ENCODE measurements at regions not wholly inside any gene's neighbourhood (a gene's known extent, or its start where the extent isn't known, plus 50 kb on each side); places are given as distances from the start of the nearest gene placed in this dataset.
"Not testable (repeated sequence)": the region's sequence is repeated elsewhere in the genome, so short reads cannot be mapped to it uniquely, and the experiment has no call there.

DNA sequence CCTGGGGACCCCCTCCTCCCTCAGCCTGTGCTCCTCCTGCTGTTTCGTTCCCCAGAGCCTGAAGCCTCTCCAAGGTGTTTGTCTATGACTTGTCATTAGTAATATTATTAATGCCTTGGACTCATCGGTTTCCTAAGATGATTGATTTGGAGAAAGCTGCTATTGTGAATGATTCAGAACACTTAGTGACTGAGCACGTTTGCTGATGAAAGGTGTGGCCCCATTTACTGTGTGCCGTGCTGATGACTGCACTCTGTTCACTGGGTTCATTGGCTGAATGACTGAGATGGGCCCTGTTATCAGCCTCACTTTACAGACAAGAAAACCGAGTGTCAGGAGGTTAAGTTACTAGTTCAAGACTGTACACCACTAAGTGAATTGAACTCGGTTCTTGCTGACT is 111.4 kb downstream of the SPP2 start:
- FAIRE-seq (no peak), DNase-seq (ENCODE audit: insufficient read length, low spot score) (no peak)

DNA sequence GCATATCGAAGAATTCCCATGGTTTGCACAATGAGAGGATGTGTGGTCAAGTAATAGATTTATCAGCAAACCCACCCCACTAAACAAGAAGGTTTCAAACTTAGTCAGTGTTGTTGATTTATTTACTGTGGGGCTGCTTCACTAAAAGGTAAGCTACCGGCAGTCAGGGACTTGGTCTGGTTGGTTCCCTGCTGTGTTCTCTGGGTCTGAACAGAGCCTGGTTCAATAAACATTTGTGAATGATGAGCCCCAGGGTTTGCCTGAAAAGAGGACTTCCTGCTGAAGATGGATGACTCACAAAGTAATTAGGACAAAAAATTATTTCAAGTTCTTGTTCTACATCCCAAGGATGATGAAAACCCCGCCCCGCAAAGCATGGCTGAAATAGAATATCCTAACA is 108.3 kb downstream of the SPP2 start:
- no peak for TF ChIP-seq POLR2A (IDR thresholded peaks at IDR 0.05; ENCODE audit: low read depth, low read length)
- DNase-seq (ENCODE audit: insufficient read length, low spot score), result no peak
- FAIRE-seq, result no peak

More for the DNA sequence above, 111.4 kb downstream of the SPP2 start:
- TF ChIP-seq POLR2A (IDR thresholded peaks at IDR 0.05; ENCODE audit: low read depth, low read length), result no peak

DNA sequence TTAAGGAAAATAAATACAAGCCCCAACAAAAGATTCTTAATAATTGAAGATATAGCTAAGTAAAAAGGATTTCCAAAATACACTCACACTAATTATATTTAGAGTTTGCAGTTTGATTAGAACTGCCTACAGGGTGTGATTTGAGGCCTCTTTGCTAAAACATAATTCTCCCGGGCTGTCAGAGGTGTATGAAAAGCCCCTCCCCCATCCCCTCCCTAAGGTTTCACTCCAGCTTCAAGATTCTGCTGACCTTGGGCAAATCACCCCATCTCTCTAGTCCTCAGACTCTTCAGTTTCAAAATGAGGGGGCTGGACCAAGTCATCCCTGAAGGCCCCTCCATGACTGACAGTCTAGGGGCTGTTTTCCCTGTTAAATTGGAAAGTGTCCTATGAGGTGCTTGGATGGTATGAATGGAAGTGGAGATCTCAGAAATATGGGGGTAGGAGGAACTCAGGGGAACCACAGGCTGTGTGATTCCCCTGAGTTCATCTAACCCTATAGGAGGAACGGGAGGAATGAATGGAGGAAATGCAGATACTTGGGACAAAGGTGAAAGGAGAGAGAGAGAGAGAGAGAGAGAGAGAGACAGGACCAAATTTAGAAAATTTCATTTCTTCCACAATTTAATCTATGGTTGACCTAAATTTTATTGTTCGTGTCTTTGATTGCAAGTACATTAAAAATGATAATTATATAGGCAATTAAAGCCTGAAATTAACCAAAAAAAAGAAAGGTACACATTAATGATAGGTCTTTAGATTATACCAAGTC is 107.5 kb downstream of the SPP2 start:
- DNase-seq (ENCODE audit: insufficient read length, low spot score) (no peak), FAIRE-seq (no peak)
- no peak for TF ChIP-seq POLR2A (IDR thresholded peaks at IDR 0.05; ENCODE audit: low read depth, low read length)

DNA sequence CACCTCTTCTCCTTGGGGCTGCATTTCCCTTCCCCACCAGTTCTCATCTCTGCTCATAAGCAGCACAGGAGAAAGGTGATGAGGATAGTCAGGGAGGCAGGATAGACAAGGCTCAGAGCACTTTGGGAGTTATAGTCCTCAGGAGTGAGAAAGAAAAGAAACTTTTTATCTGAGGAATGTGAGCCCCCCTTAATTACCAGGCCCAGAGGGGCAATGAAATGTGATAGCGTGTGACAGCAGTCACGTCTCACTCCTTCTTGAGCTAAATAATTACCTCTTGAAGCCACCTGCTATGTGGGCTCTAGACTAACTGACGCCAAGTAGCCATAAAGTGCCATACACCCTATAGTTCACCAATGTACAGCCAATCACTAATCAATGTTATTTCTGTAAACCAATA is 105.8 kb downstream of the SPP2 start:
- FAIRE-seq, result no peak
- no peak for TF ChIP-seq POLR2A (IDR thresholded peaks at IDR 0.05; ENCODE audit: low read depth, low read length)
- no peak for DNase-seq (ENCODE audit: insufficient read length, low spot score)

DNA sequence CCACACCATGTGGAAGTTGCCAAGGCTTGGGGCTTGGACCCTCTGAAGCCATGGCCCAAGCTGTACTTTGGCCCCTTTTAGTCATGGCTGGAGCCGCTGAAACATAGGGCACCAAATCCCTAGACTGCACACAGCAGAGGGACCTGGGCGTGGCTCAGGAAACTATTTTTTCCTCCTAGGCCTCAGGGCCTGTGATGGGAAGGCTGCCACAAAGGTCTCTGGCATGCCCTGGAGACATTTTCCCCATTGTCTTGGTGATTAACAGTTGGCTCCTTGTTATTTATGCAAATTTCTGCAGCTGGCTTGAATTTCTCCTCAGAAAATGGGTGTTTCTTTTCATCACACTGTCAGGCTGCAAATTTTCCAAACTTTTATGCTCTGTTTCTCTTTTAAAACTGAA is 102.3 kb downstream of the SPP2 start:
- FAIRE-seq, result not testable (repeated sequence)

DNA sequence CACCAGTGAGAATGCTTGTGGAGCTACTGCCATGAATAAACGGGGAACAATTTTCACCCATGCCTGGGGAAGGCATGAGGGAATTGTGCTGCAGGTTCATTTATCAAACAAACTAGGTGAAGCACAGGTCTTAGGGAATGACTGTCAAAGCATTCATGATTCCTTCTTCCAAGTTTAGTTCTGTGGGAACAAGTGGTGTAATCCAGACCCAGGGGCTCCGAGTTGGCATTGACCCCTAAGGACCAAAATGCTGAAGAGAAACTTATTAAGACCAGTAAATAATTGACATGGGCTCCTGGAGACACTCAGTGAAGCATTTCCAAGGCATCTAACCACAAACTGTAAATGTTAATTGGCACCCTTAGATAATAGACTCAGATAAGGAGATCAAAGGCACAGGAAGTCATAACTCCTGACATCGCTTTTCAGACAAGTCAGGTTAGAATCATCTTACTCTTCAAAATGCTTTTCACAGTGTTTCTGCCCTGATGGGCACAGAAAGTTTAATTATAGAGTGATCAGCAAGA is 96.9 kb downstream of the SPP2 start:
- no peak for FAIRE-seq
- DNase-seq (ENCODE audit: insufficient read length, low spot score), result no peak

More for the DNA sequence above, 102.3 kb downstream of the SPP2 start:
- DNase-seq (ENCODE audit: insufficient read length, low spot score), result not testable (repeated sequence)

DNA sequence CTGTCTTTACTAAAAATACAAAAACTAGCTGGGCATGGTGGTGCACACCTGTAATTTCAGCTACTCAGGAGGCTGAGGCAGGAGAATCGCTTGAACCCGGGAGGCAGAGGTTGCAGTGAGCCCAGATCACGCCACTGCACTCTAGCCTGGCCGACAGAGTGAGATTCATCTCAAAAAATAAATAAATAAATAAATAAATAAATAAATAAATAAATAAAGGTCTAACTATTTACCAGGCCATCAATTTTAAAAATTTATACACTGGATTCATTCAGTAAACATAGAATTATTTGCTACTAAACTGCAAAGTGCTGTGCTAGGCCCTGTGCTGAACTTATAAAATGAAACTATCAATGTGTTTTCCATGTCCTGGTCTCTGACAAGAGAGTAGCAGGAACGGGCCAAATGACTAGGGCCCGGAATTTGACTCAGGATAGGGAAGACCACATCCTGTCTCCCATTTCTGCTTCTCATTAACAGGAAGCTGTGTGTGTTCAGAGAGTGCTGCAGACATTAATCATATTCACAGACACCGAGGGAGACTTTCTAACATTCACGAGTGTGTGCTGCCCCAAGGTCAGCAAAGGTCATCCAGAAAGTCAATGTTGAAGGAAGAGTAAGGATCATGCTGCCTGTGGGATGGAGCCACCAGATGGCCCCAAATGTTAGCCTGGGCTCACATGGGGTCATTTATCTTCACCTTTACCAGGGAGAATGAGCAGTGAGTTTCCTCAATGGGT is 95.8 kb downstream of the SPP2 start:
- no peak for TF ChIP-seq POLR2A (IDR thresholded peaks at IDR 0.05; ENCODE audit: low read depth, low read length)
- peak; percentile 86 for FAIRE-seq
- DNase-seq (ENCODE audit: insufficient read length, low spot score), result peak; percentile 69

More for the DNA sequence above, 96.9 kb downstream of the SPP2 start:
- TF ChIP-seq POLR2A (IDR thresholded peaks at IDR 0.05; ENCODE audit: low read depth, low read length), result no peak

DNA sequence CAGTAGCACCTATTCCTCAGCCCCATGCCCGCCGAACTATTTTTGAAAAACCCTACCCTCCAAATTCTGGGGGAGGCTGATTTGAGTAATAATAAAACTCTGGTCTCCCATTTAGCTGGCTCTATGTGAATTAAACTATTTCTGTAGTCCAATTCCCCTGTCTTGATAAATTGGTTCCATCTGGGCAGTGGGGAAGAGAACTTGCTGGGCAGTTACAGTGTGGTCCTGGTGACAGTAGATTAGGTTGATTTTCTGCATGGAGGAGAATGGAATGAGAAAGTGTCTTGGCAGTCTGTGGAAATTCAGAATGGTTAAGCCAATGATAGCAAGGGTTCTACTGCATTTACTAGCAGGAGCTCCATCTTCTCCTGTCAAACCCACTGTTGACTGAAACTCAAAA is 95.0 kb downstream of the SPP2 start:
- DNase-seq (ENCODE audit: insufficient read length, low spot score) (no peak), FAIRE-seq (no peak)
- TF ChIP-seq POLR2A (IDR thresholded peaks at IDR 0.05; ENCODE audit: low read depth, low read length), result no peak

DNA sequence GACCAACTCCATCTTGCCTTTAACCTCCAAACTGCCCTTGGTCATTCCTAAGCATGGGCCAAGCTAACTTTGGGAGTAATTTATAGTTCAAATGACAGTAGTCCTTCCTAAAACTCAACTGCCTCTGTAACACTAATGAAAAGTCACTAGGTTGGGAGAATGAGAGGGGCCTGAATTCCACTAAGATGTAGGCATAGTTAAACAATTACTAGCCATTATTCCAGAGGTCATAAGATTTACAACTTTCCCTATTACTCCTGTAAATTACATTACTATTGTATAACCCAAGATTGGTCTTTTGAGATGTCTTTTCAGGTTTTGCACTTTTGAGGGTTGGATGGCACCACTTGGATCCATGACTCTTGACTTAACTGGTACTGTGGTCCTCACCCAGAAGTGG is 94.6 kb downstream of the SPP2 start:
- DNase-seq (ENCODE audit: insufficient read length, low spot score), result no peak
- no peak for TF ChIP-seq POLR2A (IDR thresholded peaks at IDR 0.05; ENCODE audit: low read depth, low read length)
- FAIRE-seq, result no peak

DNA sequence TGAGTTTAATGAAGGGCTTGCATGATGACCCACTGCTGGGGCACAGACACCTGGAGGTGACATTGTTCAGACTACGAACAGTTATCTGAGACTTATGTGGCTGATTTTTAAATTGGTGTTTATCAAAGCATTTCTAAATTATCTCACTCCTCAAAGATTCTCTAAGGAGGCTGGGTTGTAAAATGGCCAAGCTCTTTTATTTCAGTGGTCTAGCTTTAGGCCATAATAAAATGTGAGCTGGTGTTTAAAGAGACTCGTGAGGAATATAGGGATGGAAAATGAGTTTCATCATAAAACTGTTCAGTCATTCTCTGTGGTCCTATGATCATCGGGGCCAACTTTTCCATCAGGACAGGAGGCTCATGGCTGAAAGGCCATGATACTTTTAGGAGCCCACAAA is 93.4 kb downstream of the SPP2 start:
- DNase-seq (ENCODE audit: insufficient read length, low spot score) (no peak), FAIRE-seq (no peak)
- TF ChIP-seq POLR2A (IDR thresholded peaks at IDR 0.05; ENCODE audit: low read depth, low read length), result no peak

DNA sequence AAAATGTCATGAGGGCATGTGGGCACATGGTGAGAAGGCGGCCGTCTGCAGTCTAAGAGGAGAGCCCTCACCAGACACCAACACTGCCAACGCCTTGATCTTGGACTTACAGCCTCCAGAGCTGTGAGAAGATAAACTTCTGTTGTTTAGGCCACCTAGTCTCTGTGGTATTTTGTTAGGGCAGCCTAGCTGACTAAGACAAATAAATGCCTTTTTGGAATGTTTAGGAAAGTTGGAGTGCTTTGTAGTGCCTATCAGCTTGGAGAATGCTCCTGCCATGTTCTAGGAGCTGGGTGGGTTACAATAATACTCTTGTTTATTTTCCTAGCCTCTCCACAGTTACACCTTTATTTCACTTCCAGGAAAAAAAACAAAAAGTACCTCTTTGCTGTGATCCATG is 92.0 kb downstream of the SPP2 start:
- DNase-seq (ENCODE audit: insufficient read length, low spot score) (no peak), FAIRE-seq (no peak)
- TF ChIP-seq POLR2A (IDR thresholded peaks at IDR 0.05; ENCODE audit: low read depth, low read length), result no peak

DNA sequence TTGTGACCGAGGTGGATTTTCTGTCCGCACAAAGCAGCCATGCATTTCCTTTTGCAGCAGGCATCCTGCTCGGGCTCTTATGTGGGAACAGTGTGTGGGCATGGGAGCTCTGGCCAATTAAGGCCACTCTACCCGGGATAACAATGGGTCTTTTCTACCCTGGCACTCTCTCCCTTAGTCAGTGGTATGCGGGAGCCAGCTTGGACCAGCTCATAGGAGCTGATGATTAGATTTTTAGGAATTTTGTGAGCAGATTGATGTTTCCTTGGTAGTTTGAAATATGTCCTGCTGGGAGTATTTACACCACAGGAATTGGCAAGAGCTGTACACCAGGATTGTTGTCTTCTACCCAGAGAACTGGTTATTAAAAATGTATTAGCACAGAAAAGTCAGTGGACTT is 89.3 kb downstream of the SPP2 start:
- FAIRE-seq (no peak), DNase-seq (ENCODE audit: insufficient read length, low spot score) (peak; percentile 21)
- TF ChIP-seq POLR2A (IDR thresholded peaks at IDR 0.05; ENCODE audit: low read depth, low read length), result no peak

DNA sequence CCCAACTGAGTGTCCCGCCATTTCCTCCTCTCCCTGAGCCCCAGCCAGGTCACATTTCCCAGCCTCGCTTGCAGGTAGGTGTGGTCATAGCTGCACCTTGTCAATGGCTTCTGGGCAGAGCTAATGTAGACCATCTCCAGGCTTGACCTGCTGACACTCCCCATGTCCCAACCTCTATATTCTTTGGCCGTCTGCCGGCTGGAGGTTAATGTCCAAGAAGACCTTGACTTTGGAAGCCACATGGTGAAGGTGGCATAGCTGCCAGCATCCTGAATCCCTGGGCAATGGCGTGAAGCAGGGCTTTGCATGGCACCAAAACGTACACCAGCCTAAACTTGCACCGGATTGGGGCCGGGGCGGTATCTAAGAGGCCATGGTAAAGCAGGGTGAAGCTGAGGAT is 88.3 kb downstream of the SPP2 start:
- DNase-seq (ENCODE audit: insufficient read length, low spot score) (no peak), FAIRE-seq (no peak)
- no peak for TF ChIP-seq POLR2A (IDR thresholded peaks at IDR 0.05; ENCODE audit: low read depth, low read length)

DNA sequence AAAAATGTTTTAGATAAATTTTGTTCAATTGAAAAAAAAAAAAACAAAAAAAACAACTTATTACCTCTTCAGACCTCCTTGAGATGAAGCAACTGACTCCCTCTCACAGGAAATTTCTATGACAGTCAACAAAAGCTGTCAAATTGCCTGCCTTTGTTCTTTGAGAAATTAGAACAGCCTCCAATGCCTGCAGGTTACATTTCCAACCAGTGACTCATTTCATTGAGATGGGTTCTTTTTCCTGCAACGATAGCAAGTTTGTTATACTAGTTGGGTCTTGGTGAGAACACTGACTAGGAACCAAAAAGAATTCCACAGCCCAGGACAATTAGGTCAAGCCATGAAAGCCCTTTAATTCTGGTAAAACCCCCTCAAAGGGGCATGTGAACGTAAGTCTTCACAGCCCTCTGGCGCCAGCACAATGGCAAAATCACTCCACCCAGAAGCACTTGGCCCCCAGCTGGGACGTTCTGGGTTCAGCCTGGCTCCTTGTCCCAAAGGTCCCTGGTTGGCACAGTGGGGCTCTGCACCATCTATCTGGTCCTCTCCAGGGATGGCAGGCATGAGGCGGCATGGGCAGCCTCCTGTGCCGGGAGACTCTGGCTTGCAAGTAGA is 87.0 kb downstream of the SPP2 start:
- FAIRE-seq (peak; percentile 53), DNase-seq (ENCODE audit: insufficient read length, low spot score) (peak; percentile 45)
- TF ChIP-seq POLR2A (IDR thresholded peaks at IDR 0.05; ENCODE audit: low read depth, low read length), result no peak

Data from H54 (cell line).